SU-DHL-6 (cell line): ENCODE measurements at regions not wholly inside any gene's neighbourhood (a gene's known extent, or its start where the extent isn't known, plus 50 kb on each side); places are given as distances from the start of the nearest gene placed in this dataset.
A peak's percentile ranks its signal among the peaks of the same experiment; 100 is the strongest.
"Not testable (repeated sequence)": the region's sequence is repeated elsewhere in the genome, so short reads cannot be mapped to it uniquely, and the experiment has no call there.

Experiments
- H2AFZ ChIP-seq: fragments of 200-600 bp; sonication (generic); 2 replicates; pipeline ENCODE4 v1.6.1; 2014; ENCODE audit warnings: low read depth, mild to moderate bottlenecking, moderate library complexity, mixed read lengths, antibody characterized with exemption, low read length; ENCODE audit not compliant: severe bottlenecking
- H3F3A ChIP-seq: fragments of 200-600 bp; shearing (Covaris generic); 2 replicates; pipeline ENCODE4 v1.6.0; 2016; ENCODE audit warnings: antibody characterized with exemption, mild to moderate bottlenecking; ENCODE audit not compliant: insufficient read depth
- H3K27ac ChIP-seq: fragments of 200-600 bp; sonication (generic); 2 replicates; pipeline ENCODE4 v1.5.1; 2016; ENCODE audit warnings: low read depth, mild to moderate bottlenecking, low read length, moderate library complexity, mixed read lengths
- H3K27me3 ChIP-seq: fragments of 200-600 bp; sonication (generic), shearing (Covaris generic); 2 replicates; pipeline ENCODE4 v1.6.0; 2014; ENCODE audit warnings: mild to moderate bottlenecking, low read length
- H3K36me3 ChIP-seq: fragments of 200-600 bp; sonication (generic); 2 replicates; pipeline ENCODE4 v1.6.1; 2014; ENCODE audit warnings: mild to moderate bottlenecking, low read length, mixed read lengths
- H3K4me2 ChIP-seq: fragments of 300-600, 200-600 bp; shearing (Covaris generic), sonication (generic); 2 replicates; pipeline ENCODE4 v1.6.0; 2014; ENCODE audit warnings: low read length, low read depth, mild to moderate bottlenecking; ENCODE audit not compliant: poor library complexity, severe bottlenecking
- H3K4me3 ChIP-seq: fragments of 200-600 bp; sonication (generic); 2 replicates; pipeline ENCODE4 v1.5.1; 2014; ENCODE audit warnings: antibody characterized with exemption, low read length, mild to moderate bottlenecking, mixed read lengths; ENCODE audit not compliant: insufficient read depth, poor library complexity, severe bottlenecking
- H3K79me2 ChIP-seq: fragments of 200-600 bp; sonication (generic); 2 replicates; pipeline ENCODE4 v1.6.1; 2014; ENCODE audit warnings: mild to moderate bottlenecking, low read length, moderate library complexity; ENCODE audit not compliant: insufficient read depth
- H3K9ac ChIP-seq: fragments of 200-600 bp; sonication (generic); 2 replicates; pipeline ENCODE4 v1.7.0; 2014; ENCODE audit warnings: mild to moderate bottlenecking, low read length
- H3K9me2 ChIP-seq: fragments of 200-600 bp; sonication (generic); replicated peaks from 2 replicates; pipeline ENCODE4 v1.6.1; 2014; ENCODE audit warnings: low read length; ENCODE audit not compliant: insufficient read depth
- H3K9me3 ChIP-seq: fragments of 200-600 bp; sonication (generic); 2 replicates; pipeline ENCODE4 v1.6.1; 2014; ENCODE audit warnings: low read length, mixed read lengths; ENCODE audit not compliant: insufficient read depth
- H4K20me1 ChIP-seq: fragments of 200-600 bp; sonication (generic); 2 replicates; pipeline ENCODE4 v1.6.1; 2014; ENCODE audit warnings: low read depth, mild to moderate bottlenecking, antibody characterized with exemption, low read length, moderate library complexity, mixed read lengths
- EZH2phosphoT487 ChIP-seq: fragments of 200-600 bp; sonication (generic), shearing (Covaris generic); conservative IDR thresholded peaks from 2 replicates; pipeline ENCODE4 v1.6.1; 2018; ENCODE audit warnings: mild to moderate bottlenecking, antibody characterized with exemption, low read length, moderate library complexity, mixed read lengths
- TF ChIP-seq, protein P1 (sequence below): fragments of 200-600 bp; sonication (generic); IDR thresholded peaks from one replicate; pipeline ENCODE4 v1.5.1; 2017; ENCODE audit warnings: antibody characterized with exemption, mild to moderate bottlenecking, low read length, moderate library complexity; ENCODE audit not compliant: insufficient read depth, poor library complexity, severe bottlenecking

DNA sequence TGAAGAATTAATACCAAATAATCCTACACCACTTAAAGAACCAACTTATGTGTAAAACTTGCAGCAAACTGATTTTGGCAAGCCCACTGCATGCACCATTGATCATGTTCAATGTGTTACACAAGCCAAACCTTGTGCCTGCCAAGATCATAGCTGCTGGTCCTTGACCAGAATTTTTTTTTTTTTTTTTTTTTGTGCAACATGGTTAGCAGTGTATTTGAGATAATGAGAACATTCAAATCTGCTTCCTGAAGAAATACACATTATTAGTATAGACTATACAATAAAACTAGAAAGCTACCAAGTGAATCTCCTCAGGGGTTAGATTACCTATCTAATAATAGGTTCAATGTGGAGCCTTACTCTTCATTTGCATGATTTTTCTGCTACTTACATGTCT lies 421.0 kb downstream of the MRPL39 start:
- no peak overlapping the region for H3K9ac ChIP-seq
- H3K79me2 ChIP-seq, result no peaks in the 10 kb centered on the region
- H3K27ac ChIP-seq, result no peak overlapping the region
- no peaks in the 10 kb centered on the region for H3K27me3 ChIP-seq
- H4K20me1 ChIP-seq, result no peaks in the 10 kb centered on the region
- no peaks in the 10 kb centered on the region for H3F3A ChIP-seq
- no peaks in the 10 kb centered on the region for H3K9me3 ChIP-seq
- peak overlapping the region; percentile 4 for H3K4me2 ChIP-seq
- no peaks in the 10 kb centered on the region for H3K9me2 ChIP-seq
- TF ChIP-seq, protein P1, sequence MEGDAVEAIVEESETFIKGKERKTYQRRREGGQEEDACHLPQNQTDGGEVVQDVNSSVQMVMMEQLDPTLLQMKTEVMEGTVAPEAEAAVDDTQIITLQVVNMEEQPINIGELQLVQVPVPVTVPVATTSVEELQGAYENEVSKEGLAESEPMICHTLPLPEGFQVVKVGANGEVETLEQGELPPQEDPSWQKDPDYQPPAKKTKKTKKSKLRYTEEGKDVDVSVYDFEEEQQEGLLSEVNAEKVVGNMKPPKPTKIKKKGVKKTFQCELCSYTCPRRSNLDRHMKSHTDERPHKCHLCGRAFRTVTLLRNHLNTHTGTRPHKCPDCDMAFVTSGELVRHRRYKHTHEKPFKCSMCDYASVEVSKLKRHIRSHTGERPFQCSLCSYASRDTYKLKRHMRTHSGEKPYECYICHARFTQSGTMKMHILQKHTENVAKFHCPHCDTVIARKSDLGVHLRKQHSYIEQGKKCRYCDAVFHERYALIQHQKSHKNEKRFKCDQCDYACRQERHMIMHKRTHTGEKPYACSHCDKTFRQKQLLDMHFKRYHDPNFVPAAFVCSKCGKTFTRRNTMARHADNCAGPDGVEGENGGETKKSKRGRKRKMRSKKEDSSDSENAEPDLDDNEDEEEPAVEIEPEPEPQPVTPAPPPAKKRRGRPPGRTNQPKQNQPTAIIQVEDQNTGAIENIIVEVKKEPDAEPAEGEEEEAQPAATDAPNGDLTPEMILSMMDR, result no peak
- no peak overlapping the region for H3K4me3 ChIP-seq
- no peak overlapping the region for H2AFZ ChIP-seq
- no peaks in the 10 kb centered on the region for H3K36me3 ChIP-seq

DNA sequence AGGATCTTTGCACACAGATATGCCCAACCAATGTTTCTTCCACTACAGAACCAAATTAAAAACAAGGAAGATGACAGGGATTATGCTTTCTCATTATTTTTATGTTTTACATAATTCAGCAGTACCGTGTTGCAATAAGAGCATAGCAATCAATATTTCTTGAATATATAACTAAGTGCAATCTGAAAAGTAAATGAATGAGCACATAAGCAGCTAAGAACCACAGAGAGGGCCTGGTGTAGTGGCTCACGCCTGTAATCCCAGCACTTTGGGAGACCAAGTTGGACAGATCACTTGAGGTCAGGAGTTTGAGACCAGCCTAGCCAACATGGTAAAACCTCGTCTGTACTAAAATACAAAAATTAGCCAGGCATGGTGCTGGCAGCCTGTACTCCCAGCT lies 423.7 kb downstream of the MRPL39 start:
- Histone ChIP-seq H3K9ac (no peak overlapping the region), H3K4me3 (no peak overlapping the region), H2AFZ (no peak overlapping the region), H3K9me2 (no peaks in the 10 kb centered on the region), H4K20me1 (no peaks in the 10 kb centered on the region), H3K79me2 (no peaks in the 10 kb centered on the region), H3K27ac (no peak overlapping the region), H3K9me3 (no peaks in the 10 kb centered on the region), H3K4me2 (no peak overlapping the region), H3K36me3 (no peaks in the 10 kb centered on the region), H3K27me3 (no peaks in the 10 kb centered on the region), H3F3A (no peaks in the 10 kb centered on the region)
- TF ChIP-seq, protein P1, result no peak
- TF ChIP-seq EZH2phosphoT487, result no peak

DNA sequence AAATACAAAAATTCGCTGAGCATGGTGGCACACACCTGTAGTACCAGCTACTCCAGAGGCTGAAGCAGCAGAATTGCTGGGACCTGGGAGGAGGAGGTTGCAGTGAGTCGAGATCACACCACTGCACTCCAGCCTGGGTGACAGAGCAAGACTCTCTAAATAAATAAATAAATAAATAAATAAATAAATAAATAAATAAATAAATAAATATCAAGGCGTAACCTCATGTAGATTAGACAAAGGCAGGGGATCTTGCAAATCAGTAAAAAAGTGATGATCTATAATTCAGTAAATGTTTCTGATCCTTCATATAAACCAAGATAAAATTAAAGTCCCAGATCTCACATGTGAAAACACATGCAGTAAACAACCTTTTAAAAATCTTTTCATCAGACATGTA lies 425.6 kb downstream of the MRPL39 start:
- not testable (repeated sequence) for H2AFZ ChIP-seq, H3K27me3 ChIP-seq, H3K27ac ChIP-seq, H3K9ac ChIP-seq, H3K9me2 ChIP-seq, H3K36me3 ChIP-seq, H4K20me1 ChIP-seq, H3K4me2 ChIP-seq, H3K9me3 ChIP-seq, H3F3A ChIP-seq, H3K79me2 ChIP-seq, H3K4me3 ChIP-seq

DNA sequence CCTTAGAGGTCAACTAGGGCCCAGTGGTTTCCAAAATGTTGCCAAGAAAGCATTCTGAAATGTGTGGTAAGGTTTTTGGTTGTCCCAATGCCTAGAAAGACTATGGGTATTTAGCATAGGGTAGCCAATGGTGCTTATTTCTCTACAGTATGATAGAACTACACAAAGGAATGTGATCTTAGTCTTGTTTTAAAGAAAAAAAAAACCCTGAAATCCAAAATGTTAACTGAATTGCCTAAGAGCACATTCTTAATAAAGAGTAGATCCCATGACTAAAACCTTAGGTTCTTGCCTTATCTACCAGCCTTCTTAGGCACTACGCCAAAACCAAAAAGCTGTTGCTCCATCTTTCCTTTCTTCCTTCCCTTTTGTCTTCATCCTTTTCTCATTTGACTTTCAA lies 428.2 kb downstream of the MRPL39 start:
- no peaks in the 10 kb centered on the region for H3K9me3 ChIP-seq
- H3K4me3 ChIP-seq, result no peak overlapping the region
- H4K20me1 ChIP-seq, result no peaks in the 10 kb centered on the region
- H3K27me3 ChIP-seq, result no peaks in the 10 kb centered on the region
- no peak overlapping the region for H3K4me2 ChIP-seq
- H3K79me2 ChIP-seq, result no peaks in the 10 kb centered on the region
- no peaks in the 10 kb centered on the region for H3K9me2 ChIP-seq
- TF ChIP-seq EZH2phosphoT487, result no peak
- TF ChIP-seq, protein P1, result no peak
- H3F3A ChIP-seq, result no peaks in the 10 kb centered on the region
- no peak overlapping the region for H2AFZ ChIP-seq
- no peak overlapping the region for H3K9ac ChIP-seq
- H3K27ac ChIP-seq, result no peak overlapping the region
- no peaks in the 10 kb centered on the region for H3K36me3 ChIP-seq
